ENCODE measurements at regions not wholly inside any gene's neighbourhood (a gene's known extent, or its start where the extent isn't known, plus 50 kb on each side); places are given as distances from the start of the nearest gene placed in this dataset.
"Not testable (repeated sequence)": the region's sequence is repeated elsewhere in the genome, so short reads cannot be mapped to it uniquely, and the experiment has no call there.

DNA sequence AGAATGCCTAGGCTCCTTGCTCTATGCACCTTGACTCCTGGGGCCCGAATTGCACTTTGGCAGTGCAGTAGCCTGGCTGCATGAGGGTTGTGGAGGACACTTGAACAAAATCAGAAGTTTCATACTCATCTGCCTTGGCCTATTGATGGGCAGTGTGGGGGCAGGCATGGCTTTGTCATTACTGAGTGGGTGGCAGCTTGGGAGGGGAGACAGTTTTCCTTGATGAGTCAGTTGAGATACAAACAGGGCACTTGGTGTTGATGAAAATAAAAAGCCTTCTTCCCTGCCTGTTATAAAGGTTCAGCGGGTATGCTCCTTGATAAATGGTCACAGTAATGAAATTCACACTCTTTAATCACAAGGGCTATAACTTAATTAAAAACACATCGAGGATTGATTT lies 126.8 kb upstream of the MAMLD1 start:
- DNase-seq (ENCODE audit: low read depth in 2 of 2) = no peak

DNA sequence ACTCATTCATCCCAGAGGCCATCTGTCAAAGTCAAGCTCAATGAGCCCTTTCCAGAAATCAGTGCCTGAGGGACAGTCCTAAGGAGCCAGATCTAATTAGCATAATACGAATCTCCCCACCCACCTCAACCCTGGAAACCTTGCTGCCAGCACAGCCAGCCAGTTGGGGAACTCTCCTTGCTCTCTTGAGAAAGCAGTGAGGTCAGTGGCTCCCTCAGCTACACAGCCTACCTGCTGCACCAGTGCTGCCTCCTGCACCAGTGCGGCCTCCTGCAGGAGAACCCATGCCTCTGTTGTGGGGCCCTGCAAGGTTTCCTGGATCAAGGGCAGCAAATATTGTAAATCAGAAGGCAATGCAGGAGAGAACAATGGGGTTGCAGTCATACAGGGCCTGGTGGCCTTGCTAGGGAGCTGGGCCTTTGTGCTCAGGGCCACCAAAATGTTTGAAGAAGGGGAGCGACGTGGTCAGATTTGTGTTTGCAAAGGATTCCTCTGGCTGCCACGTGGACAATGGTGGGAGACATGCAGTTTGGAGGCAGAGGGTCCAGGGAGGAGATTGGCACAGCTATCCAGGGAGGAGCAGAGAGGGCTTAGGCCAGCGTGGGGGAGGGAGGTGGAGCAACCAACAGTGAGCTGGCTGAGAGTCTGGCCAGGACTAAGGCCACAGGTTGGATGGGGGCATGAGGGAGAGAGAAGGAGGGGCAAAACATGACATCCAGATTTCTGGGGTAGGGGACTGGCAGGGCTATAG lies 124.3 kb upstream of the MAMLD1 start:
- no peak for DNase-seq (ENCODE audit: low read depth in 2 of 2)

DNA sequence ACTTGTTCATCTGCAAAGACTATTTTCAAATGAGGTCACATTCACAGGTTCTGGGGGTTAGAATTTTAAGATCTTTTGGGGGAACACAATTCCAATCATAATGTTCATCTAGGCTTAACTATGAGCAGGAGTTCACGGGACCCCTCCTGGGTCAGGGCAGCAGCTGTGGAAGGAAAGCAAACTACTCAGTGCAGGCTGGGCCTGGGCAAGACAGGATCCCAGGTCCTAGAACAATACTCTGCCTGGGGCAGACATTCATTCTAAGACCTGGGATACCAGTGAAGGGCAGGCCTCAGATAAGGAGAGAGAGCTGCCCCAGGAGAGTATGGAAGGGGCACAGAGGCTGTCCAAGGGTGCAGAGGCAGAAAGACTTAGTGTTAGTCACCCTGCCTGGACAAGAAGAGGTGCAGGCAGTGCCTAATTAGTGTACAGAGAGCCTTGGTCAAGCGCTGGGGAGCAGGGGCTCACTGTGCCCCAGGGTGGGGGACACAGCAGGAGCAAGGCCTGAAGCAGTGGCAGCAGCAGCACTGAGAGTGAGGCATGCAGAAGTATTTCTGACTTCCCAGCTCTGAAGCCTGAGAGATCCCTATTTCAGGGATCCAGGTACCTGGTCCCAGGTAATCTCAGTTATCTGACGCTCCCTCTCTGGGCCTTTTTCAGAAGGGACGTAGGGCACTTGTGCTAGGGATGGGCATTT lies 123.0 kb upstream of the MAMLD1 start:
- DNase-seq (ENCODE audit: low read depth in 2 of 2) = no peak

DNA sequence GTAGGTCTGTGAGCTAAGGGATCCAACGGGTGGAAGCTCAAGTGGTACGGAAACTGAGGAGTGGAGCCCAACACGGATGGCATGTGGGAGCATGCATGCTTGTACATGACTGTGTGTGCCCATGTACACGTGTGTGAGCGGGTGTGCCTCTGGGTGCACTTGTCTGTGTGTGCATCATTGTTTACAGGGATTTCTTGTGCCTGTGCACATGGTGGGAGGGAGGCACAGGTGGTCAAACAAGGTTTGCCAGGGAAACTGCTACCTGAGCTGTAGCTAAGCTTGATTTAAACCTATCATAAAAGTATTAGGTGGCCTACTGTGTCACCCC lies 122.5 kb upstream of the MAMLD1 start:
- no peak for DNase-seq (ENCODE audit: low read depth in 2 of 2)

DNA sequence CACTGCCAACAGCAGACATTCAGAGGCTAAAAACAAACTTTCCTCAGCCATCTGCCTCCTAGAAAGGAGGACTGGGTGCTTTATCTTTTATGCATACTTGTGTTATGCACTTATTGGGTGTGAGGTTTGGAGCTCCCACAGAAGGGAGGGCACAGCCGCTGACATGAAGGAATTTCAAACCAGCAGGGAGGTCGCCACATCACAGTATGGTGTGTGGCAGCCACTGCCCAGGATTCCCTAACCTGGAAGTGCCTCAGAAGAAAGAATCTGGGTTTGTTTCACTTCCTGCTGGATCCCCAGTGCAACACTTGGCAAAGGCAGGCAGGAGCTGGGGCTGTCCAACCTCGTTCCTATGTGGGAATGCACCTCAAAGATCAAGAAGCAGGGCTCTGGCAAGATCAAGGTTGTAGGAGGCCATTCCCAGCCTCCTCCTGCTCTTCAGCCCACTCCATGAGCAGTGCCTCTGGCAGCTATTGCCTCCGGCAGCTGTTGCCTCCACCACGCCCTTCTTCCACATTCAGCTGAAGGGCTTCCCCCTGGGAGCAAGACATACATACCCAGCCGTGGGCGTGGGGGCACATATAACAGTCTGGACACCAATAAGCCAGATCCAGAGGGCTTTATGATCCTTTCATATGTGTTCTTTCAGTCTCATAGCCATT lies 109.0 kb upstream of the MAMLD1 start:
- DNase-seq (ENCODE audit: low read depth in 2 of 2) = no peak

DNA sequence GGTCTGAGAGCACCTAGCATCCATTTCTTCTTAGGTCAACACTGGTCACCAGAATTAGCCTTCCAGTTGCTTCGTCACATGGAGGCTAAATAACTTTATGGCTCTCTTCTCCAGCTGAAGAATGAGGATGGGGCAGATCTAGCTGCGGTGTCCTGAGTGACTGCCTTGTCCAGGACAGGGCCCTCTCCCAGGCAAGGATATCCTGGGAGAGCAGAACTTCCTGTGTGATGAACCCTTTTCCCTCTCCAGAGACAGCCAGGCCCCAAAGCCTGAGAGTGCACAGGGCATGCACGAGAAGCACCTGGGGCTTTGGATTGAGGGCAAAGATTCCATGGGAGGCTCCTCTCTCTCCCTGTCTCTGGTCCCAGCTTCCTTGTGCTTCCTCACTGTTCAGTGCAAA lies 108.2 kb upstream of the MAMLD1 start:
- no peak for DNase-seq (ENCODE audit: low read depth in 2 of 2)

DNA sequence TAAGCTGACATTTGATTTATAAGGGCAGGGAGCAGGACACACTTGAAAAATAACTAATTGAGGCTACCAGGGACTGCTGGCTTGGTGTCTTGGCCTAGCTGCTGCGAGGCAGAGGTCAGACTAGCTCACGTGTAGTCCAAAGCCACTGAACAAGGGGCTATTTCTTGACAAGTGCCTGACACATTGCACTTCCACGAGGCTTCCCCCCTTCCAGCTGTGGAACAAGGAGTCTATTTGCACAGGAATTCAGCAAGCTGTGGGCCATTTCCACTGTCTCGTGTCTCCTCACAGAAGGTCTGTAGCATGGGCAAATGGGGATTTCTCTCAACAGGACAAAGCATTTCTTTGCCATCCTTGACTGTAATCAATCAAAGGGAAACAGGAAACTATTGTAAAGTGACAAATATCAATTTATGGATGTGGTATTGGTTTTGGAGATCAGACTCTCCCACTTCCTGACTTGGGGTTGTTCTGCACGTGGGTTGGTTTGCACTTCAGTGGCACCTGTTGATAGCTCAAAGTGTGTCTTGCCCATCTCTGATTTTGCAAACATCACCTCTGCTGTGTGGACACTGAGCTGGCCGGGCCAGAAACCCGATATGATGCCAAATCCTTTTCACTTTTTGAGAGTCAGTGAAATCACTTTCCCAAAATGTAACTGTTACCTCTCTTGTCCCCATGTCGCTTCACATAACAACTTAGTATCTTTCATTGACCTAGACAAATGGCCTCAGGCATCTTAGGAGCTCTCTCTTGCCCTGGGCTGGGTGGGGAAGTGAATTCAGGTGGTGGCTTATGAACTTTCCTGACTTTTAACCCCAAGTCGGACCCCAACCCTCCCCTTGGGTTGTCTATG lies 107.4 kb upstream of the MAMLD1 start:
- DNase-seq (ENCODE audit: low read depth in 2 of 2) = no peak

DNA sequence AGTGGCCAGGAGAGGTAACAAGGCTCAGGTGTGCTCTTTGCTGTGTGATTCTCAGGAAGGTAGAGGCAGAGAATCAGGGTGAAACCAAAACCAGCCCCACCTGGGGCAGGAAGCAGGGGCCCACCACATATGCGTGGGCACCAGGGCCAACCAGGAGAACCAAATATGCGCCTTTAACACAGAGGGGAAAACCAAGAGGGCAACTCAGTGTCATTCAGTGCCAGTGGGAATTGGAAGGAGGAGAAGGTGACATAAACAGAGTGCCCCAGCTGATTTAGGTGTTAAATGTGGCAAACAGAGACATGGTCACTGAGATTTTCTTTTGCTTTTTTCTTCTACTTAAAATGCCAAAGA lies 106.8 kb upstream of the MAMLD1 start:
- DNase-seq (ENCODE audit: low read depth in 2 of 2) = no peak

DNA sequence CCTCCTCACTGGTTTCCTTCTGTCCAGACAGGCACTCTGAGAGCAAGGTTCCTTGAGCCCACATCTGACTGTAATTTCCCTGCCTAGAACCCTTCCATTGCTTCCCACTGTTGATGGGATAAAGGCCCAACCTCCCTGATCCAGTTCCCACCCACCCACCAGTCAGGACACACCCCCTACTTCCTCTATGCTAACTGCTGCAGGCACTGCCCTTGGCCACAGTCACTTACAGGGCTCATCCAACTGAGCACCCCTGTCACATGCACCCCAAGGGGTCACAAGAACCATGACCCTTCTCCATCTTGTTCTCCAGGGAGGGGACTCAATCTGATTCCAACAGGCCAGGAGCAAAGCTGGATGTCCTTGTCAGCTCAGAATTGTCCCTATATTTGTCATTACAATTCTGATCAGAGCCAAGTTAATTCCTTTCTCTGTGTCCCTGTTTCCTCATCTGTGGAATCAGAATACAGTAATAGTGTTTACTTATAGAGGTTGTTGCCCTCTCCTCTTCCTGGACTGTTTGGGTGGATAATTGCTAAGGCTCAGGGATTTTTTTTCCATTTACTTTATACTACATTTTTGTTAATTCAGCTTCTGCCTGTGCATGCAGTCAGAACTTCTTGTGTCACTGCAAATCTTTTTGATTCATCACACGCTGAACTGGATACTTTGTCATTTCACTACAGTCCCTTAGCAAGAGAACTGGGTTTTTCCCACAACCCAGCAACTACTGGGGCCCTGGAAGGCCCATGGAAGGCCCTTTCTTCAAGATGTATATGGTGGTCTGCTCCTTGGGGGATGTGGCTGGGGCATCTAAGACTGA lies 105.6 kb upstream of the MAMLD1 start:
- DNase-seq (ENCODE audit: low read depth in 2 of 2) = no peak

DNA sequence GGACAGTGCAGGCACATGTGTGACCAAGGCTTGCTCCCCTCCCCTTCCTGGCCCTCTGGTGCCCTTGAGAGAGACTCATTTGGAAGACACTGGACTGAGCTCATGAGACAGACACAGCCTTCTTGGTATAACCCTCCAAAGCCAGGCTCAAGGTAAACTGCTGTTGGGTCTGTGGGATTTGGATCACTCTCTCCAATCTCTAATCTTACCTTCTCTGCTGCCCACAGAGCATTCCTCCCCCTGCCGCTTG lies 105.0 kb upstream of the MAMLD1 start:
- DNase-seq (ENCODE audit: low read depth in 2 of 2) = no peak

DNA sequence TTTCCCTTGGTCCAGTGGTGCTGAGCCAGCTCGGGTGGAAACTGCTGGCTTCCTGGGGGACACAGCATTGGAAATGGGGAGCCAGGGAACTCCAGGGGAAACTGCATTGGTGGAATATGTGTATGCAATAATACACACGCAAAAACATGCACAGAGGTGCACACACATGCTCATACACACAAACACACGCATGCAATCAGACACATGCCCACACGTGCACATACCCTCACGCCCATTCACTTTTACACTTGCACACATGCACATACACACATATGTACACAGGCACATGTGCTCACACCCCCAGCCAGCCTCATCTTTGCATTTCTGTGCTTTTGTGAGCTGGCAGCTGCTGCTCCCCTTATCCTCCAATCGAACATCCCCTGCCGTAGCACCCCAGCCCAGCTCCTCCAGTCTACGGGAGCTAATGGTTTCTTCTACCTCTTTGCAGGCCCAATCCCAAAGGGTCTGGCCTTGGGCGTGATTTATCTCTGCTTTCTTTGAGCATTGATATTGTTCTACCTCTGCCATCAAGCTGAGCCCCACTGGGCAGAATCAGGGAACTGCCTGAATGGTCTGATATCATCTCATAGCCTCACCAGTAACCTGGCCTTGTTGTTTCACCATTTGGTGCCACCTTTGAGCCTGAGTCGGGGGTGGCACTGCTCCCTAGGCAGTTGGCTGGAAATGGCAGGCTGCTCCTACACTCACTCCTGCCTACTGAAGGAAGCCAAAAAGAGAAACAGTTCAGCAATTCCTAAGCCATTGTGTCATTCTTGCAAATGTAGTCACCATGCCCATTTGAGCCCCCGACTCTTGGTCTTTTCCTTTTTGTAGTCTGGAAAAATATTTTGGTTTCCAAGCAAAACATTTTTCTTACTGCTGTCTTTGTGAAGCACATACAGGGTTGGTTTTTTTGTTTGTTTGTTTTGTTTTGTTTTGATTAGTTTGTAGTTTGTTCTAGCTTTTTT lies 104.4 kb upstream of the MAMLD1 start:
- DNase-seq (ENCODE audit: low read depth in 2 of 2) = no peak

DNA sequence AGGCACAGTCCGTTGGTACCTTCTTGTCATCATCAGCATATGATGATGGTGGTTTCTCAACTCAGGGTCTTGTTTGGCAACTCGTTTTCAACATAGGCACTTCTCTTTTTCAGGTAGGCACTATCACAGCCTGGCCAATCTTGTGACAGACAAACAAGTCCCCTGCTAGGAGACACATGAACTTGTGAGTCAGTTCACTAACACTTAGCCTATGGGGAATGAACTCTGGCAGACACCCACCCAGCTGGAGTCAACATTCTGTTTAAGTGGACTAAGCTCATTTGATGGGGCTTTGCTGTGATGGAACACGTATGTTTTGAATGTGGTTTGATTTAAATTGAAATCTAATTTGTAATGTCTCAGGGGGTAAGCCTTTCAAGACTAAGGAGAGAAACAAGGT lies 100.7 kb upstream of the MAMLD1 start:
- no peak for DNase-seq (ENCODE audit: low read depth in 2 of 2)

DNA sequence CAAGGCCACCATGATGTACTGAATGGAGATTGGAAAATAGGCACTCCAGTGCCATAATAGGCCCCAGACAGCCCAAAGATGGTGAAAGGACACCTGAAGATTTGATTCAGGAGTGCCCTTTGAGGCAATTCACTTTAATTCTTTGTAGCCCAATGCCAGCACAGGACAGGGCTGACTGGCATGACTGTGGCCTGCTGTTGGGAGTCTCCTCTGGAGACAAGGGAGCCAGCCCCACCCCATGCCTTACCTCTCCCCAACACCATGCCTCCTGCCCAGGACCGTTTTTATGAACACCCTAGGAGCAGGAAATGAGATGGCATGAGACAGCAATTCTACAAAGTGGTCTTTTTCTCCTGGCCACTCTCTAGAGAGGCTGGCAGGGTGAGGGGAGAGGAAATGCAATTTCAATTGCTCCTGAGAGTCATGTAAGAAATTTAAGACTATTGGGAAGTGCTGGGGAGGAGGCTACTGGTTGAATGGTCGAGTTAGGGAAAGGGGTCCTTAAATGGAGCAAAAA lies 94.2 kb upstream of the MAMLD1 start:
- DNase-seq (ENCODE audit: low read depth in 2 of 2) = no peak

DNA sequence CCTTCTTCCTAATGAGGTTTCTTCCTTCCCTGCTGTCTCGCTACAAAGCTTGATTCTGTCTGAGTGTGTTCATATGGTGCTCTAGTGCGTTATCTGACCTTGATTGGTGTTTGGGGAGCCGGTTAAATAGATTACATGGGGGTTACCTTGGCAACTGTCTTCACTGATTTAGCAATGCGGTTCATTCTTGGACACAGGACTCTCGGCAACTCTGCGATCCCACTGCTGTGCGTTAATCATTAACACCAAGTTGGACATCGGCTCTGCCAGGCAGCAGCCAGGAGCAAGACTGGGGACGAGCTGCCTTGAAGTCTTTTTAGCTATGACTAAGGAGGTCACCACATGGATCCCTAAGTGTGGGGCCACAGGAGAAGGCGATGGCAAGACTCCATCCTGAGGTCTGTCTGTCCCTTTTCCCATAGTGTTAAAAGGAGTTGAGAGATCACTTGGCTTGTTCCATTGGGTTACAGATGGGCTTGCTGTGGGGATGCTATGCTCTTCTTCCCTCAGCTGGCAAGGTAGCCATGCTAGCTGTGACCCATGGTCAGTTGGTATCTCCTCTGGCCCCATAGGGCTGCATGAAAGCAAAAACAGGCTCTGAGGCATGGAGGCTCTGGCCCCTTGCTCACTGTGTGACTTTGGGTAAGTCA lies 93.4 kb upstream of the MAMLD1 start:
- no peak for DNase-seq (ENCODE audit: low read depth in 2 of 2)

DNA sequence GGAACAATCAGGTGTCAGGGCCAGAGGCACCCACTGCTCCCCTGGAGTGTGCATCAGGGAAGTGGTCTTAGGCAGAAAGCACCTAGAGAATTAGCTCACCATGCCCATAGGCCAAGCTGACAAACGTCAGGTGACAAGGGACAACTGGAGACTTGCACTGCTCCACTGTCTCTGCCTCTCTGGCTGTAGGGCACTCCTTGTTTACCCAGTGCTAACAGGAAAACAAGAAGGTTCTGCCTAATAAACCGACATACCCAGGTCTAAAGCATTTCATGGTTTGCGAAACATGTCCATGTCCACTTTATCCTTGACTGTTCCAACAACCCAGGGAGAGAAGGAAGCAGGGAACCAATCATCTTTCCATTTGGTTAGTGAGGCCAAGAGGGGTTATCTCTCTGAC lies 92.5 kb upstream of the MAMLD1 start:
- no peak for DNase-seq (ENCODE audit: low read depth in 2 of 2)

DNA sequence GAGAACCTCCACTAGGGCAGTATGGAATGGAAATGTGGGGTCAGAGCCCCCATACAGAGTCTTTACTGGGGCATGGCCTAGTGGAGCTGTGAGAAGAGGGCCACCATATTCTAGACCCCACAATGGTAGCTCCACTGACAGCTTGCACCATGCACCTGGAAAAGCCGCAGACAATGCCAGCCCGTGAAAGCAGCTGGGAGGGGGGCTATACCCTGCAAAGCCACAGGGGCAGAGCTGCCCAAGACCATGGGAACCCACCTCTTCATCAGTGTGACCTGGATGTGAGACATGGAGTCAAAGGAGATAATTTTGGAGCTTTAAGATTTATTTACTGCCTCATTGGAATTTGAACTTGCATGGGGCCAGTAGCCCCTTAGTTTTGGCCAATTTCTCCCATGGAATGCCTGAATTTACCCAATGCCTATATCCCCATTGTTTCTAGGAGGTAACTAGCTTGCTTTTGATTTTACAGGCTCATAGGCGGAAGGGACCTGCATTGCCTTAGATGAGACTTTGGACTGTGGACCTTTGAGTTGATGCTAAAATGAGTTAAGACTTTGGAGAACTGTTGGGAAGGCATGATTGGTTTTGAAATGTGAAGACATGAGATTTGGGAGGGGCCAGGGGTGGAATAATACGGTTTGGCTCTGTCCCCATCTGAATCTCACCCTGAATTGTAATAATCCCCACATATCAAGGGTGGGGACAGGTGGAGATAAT lies 89.4 kb upstream of the MAMLD1 start:
- not testable (repeated sequence) for DNase-seq (ENCODE audit: low read depth in 2 of 2)

DNA sequence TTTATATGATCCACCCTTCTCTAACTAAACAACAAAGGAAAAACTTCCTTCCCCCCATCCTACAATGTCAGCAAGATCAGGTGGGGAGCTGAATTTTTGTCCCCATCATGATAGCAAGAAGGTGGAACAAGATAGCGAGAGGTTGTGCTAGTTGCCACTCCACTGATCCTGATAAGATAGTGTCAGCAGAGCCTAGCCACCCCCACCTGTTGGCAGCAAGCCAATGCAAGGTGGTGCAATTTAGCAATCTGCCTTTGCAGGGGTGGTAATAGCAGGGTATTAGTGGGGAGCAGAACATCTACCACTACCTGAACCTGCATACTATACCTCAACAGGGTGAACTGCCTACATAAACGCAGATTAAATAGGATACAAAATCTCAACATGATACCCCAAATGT lies 80.2 kb upstream of the MAMLD1 start:
- no peak for DNase-seq (ENCODE audit: low read depth in 2 of 2)

DNA sequence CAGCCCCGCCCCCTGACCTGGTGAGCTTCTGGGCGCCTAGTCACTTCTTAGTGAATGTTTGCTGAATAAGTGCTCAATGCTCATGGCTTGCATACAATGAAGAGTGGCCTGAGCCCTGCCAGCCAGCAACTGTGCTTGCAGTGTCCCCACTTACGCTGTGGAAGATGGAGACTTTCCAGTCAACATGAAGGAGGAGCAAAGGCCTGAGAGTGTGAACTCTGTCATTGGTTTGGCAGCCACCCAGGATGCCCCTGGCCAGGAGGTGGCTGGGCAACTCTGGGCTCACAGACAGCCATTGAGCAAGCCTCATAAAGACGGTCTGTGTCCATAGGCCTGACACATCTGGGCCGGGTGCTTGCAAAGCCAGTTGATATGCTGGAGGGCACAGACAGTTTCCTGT lies 72.1 kb upstream of the MAMLD1 start:
- DNase-seq (ENCODE audit: low read depth in 2 of 2) = no peak

DNA sequence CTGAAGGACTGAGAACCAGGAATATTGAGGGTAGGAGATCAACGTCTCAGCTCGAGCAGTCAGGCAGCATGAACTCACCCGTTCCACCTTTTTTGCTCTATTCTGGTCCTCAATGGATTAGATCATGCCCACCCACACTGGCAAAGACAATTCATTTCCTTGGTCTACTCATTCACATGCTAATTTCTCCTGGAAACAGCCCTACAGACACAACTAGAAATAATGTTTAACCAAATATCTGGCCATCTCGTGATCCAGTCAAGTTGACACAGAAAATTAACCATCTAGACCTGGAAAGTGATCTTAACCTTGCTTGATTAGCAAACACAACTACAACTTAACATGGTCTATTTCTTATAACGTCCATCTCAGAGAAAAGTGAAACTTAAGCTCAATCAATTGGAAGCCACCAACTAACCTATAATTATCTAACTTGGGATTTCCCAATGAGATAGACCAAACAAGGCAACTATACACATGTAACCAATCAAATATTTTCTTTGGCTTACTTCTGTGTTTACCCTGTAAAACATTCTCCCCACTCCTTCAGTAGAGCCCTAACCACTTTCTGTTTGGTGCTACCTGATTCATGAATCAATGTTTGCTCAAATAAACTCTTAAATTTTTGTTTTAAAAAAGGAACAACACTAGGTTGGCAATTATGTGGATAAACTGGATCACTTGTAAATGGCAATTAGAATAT lies 69.7 kb upstream of the MAMLD1 start:
- no peak for DNase-seq (ENCODE audit: low read depth in 2 of 2)

Data from stimulated activated CD8-positive, alpha-beta memory T cell treated with anti-CD3 and anti-CD28 coated beads, Interleukin-15, amount 100 ng/mL, for 4 hours (primary cell).